H1 (cell line): ENCODE measurements at regions not wholly inside any gene's neighbourhood (a gene's known extent, or its start where the extent isn't known, plus 50 kb on each side); places are given as distances from the start of the nearest gene placed in this dataset.

Experiments
- CTCF ChIA-PET: fragments of 300-600 bp; sonication (Branson Sonifier 250); formaldehyde crosslinking; loops from one replicate; lab custom pipeline; 2021; ENCODE audit not compliant: partially characterized antibody; lab: Charles Lee
- POLR2A ChIA-PET: fragments of 300-600 bp; sonication (Branson Sonifier 250); formaldehyde crosslinking; loops from one replicate; lab custom pipeline; 2021; ENCODE audit warnings: inconsistent platforms; ENCODE audit not compliant: partially characterized antibody; lab: Charles Lee
- DNase-seq, 2 experiments: peaks; one replicate each; pipeline versions ENCODE4 v3.0.0 to v3.0.0-alpha.2; 2010 to 2022; ENCODE audit warnings: low spot score in 2 of 2, low read depth in 1 of 2, mixed read lengths in 1 of 2
- FAIRE-seq: peaks from 2 replicates; lab custom pipeline; 2011; peaks lifted over from hg19 to GRCh38; lab: Jason Lieb, UNC
- H2AFZ ChIP-seq: 2 replicates; pipeline ENCODE4 v1.8.1; 2012; ENCODE audit warnings: low read length, inconsistent platforms
- H2AK5ac ChIP-seq: 2 replicates; pipeline ENCODE4 v1.6.1; 2013; ENCODE audit warnings: low read depth, low read length
- H2BK120ac ChIP-seq: replicated peaks from 2 replicates; pipeline ENCODE3; 2013; ENCODE audit warnings: low read depth, low read length, inconsistent platforms
- H2BK12ac ChIP-seq: 2 replicates; pipeline ENCODE4 v1.6.1; 2013; ENCODE audit warnings: low read depth, low read length
- H2BK15ac ChIP-seq: 2 replicates; pipeline ENCODE4 v1.6.1; 2013; ENCODE audit warnings: low read length
- H2BK20ac ChIP-seq: 2 replicates; pipeline ENCODE4 v1.6.1; 2013; ENCODE audit warnings: low read length
- H2BK5ac ChIP-seq: 2 replicates; pipeline ENCODE4 v1.6.1; 2013; ENCODE audit warnings: low read depth, low read length
- H3K14ac ChIP-seq: 2 replicates; pipeline ENCODE4 v1.6.1; 2013; ENCODE audit warnings: inconsistent platforms; ENCODE audit not compliant: insufficient read length
- H3K18ac ChIP-seq: 2 replicates; pipeline ENCODE4 v1.6.1; 2013; ENCODE audit warnings: low read length; ENCODE audit errors: extremely low read depth
- H3K23ac ChIP-seq: 2 replicates; pipeline ENCODE4 v1.6.1; 2013; ENCODE audit warnings: inconsistent platforms; ENCODE audit not compliant: insufficient read length
- H3K23me2 ChIP-seq: 2 replicates; pipeline ENCODE4 v1.6.1; 2013; ENCODE audit warnings: low read depth, low read length
- H3K27ac ChIP-seq: 2 replicates; pipeline ENCODE4 v1.6.1; 2011; ENCODE audit warnings: low read depth, low read length, inconsistent platforms
- H3K27me3 ChIP-seq, 4 experiments: replicated peaks in 1 of 4; 1 replicate in 1 of 4; 2 replicates in 3 of 4; pipeline versions ENCODE4 v1.6.1 to v1.8.1; 2011 to 2013; ENCODE audit warnings: low read length in 3 of 4, mild to moderate bottlenecking in 3 of 4, inconsistent platforms in 2 of 4, mixed read lengths in 2 of 4, moderate library complexity in 1 of 4; ENCODE audit not compliant: control insufficient read depth in 3 of 4, insufficient read depth in 3 of 4; ENCODE audit errors: extremely low read depth in 1 of 4
- H3K36me3 ChIP-seq, 4 experiments: 2 replicates each; pipeline versions ENCODE4 v1.6.1 to v1.8.1; 2011 to 2013; ENCODE audit warnings: mild to moderate bottlenecking in 4 of 4, low read length in 3 of 4, moderate library complexity in 2 of 4, control low read depth in 1 of 4, inconsistent platforms in 1 of 4; ENCODE audit not compliant: insufficient read depth in 4 of 4, control insufficient read depth in 2 of 4
- H3K4ac ChIP-seq: replicated peaks from 2 replicates; pipeline ENCODE3; 2013; ENCODE audit warnings: low read length, low read depth, mixed read lengths, inconsistent platforms; ENCODE audit not compliant: insufficient read length
- H3K4me1 ChIP-seq, 4 experiments: replicated peaks in 1 of 4; 1 replicate in 1 of 4; 2 replicates in 3 of 4; pipeline versions ENCODE4 v1.6.1 to v1.8.1; 2011 to 2013; ENCODE audit warnings: low read length in 3 of 4, inconsistent platforms in 2 of 4, mixed read lengths in 1 of 4; ENCODE audit not compliant: insufficient read depth in 4 of 4, control insufficient read depth in 3 of 4
- H3K4me2 ChIP-seq, 2 experiments: 2 replicates each; pipeline versions ENCODE4 v1.6.1 to v1.8.1; 2011 to 2013; ENCODE audit warnings: low read depth in 2 of 2, low read length in 2 of 2, control low read depth in 1 of 2, inconsistent platforms in 1 of 2, mild to moderate bottlenecking in 1 of 2; ENCODE audit not compliant: insufficient read depth in 1 of 2
- H3K4me3 ChIP-seq, 4 experiments: fragments of 200-600, 300-600 bp in 1 of 4; sonication (generic), shearing (Covaris generic), sonication (Bioruptor Twin) in 1 of 4; 2 replicates each; pipeline versions ENCODE4 v1.5.1 to v1.8.1; 2011 to 2016; ENCODE audit warnings: low read length in 4 of 4, low read depth in 3 of 4, control low read depth in 2 of 4, inconsistent platforms in 2 of 4, mild to moderate bottlenecking in 2 of 4, mixed read lengths in 1 of 4, moderate library complexity in 1 of 4; ENCODE audit not compliant: insufficient read depth in 2 of 4; ENCODE audit errors: extremely low read depth in 1 of 4
- H3K56ac ChIP-seq: replicated peaks from 2 replicates; pipeline ENCODE3; 2013; ENCODE audit warnings: low read depth, mild to moderate bottlenecking, mixed read lengths, low read length, inconsistent platforms; ENCODE audit not compliant: insufficient read length
- H3K79me1 ChIP-seq: 2 replicates; pipeline ENCODE4 v1.6.1; 2013; ENCODE audit warnings: low read depth, low read length, control low read depth
- H3K79me2 ChIP-seq, 2 experiments: 2 replicates each; pipeline versions ENCODE4 v1.6.1 to v1.8.1; 2012 to 2013; ENCODE audit warnings: low read length in 2 of 2, mild to moderate bottlenecking in 2 of 2, inconsistent platforms in 1 of 2; ENCODE audit not compliant: insufficient read depth in 2 of 2, control insufficient read depth in 1 of 2
- H3K9ac ChIP-seq, 4 experiments: replicated peaks in 1 of 4; 1 replicate in 1 of 4; 2 replicates in 3 of 4; pipeline versions ENCODE4 v1.6.1 to v1.8.1; 2011 to 2013; ENCODE audit warnings: low read depth in 3 of 4, low read length in 3 of 4, control low read depth in 2 of 4, mild to moderate bottlenecking in 2 of 4, moderate library complexity in 2 of 4, inconsistent platforms in 1 of 4; ENCODE audit errors: extremely low read depth in 1 of 4
- H3K9me3 ChIP-seq, 2 experiments: 2 replicates each; pipeline versions ENCODE4 v1.6.1 to v1.8.1; 2012 to 2013; ENCODE audit warnings: mild to moderate bottlenecking in 2 of 2, moderate library complexity in 2 of 2, control low read depth in 1 of 2, inconsistent platforms in 1 of 2, low read depth in 1 of 2, low read length in 1 of 2, mixed read lengths in 1 of 2; ENCODE audit not compliant: insufficient read depth in 2 of 2
- H4K20me1 ChIP-seq, 2 experiments: replicated peaks in 1 of 2; 2 replicates each; pipeline versions ENCODE3 to v1.8.1; 2011 to 2013; ENCODE audit warnings: inconsistent platforms in 2 of 2, low read length in 2 of 2, mild to moderate bottlenecking in 1 of 2; ENCODE audit not compliant: insufficient read depth in 2 of 2, control insufficient read depth in 1 of 2
- H4K5ac ChIP-seq: 2 replicates; pipeline ENCODE4 v1.6.1; 2013; ENCODE audit warnings: low read length, low read depth, mixed read lengths, inconsistent platforms; ENCODE audit not compliant: insufficient read length
- H4K8ac ChIP-seq: 2 replicates; pipeline ENCODE4 v1.8.0; 2013; ENCODE audit warnings: mild to moderate bottlenecking, moderate library complexity, low read length, inconsistent platforms; ENCODE audit not compliant: insufficient read depth; ENCODE audit errors: extremely low read depth
- H4K91ac ChIP-seq: replicated peaks from 2 replicates; pipeline ENCODE3; 2013; ENCODE audit warnings: low read length, mixed read lengths, inconsistent platforms; ENCODE audit not compliant: insufficient read length
- CREB1 ChIP-seq: IDR thresholded peaks from 2 replicates; pipeline ENCODE4 v1.6.1; 2012; ENCODE audit warnings: inconsistent platforms
- HDAC2 ChIP-seq, 2 experiments: fragments of 300-600 bp in 1 of 2; sonication (generic) in 1 of 2; IDR thresholded peaks; 2 replicates each; pipeline ENCODE4 v1.6.1; 2011 to 2012; ENCODE audit warnings: low read depth in 2 of 2, low read length in 2 of 2, mild to moderate bottlenecking in 2 of 2, moderate library complexity in 2 of 2, borderline replicate concordance in 1 of 2, inconsistent platforms in 1 of 2
- WGBS, 2 experiments: shearing (Covaris generic) in 1 of 2; methylation state at CpG; one replicate each; pipeline versions ENCODE4 v1.1.6 to v1.1.7; 2013 to 2015; ENCODE audit warnings: low lambda C conversion rate in 2 of 2, mixed read lengths in 2 of 2, inconsistent platforms in 1 of 2, low coverage in 1 of 2, missing lambda C conversion rate in 1 of 2; ENCODE audit not compliant: insufficient replicate concordance in 2 of 2, insufficient coverage in 1 of 2, insufficient read length in 1 of 2; ENCODE audit errors: extremely low coverage in 1 of 2, missing lambda C conversion rate in 1 of 2; 5-methylcytosine and 5-hydroxymethylcytosine counted together

DNA sequence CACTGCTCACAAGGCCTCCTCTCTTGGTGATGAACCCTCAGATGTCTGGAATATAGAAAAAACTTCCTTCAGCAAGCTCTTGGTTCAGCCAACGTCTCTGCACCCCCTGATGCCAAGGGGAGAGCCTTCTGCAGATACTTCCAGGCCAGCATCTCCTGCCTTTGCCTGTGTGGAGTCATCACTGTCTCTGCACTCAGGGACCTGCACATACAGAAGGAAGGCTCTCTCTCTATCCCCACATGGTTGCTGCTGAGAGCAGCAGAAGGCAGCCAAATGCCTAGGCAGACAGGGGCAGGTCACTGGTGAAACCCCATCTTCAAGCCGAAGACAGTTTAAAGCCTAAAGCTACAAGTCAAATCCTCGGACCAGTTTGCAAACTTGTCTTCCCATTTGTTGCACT, 137.6 kb downstream of the WDR11 start:
- Histone ChIP-seq H3K4ac (no peak overlapping the region), H2BK5ac (no peak overlapping the region), H3K79me1 (no peaks in the 10 kb centered on the region), H2AFZ (no peak overlapping the region), H3K4me1 (no peaks in the 10 kb centered on the region), H4K5ac (no peak overlapping the region), H2BK15ac (no peak overlapping the region), H3K9me3 (peaks cover 10 to 11% of the 10 kb centered on the region in 2 experiments; a peak in 3 of 4 replicates), H3K36me3 (no peaks in the 10 kb centered on the region), H3K27me3 (0 out of 7 replicates have a peak, but pooled peaks cover 0 to 2% (median 0%) of the 10 kb centered on the region in 4 experiments), H3K18ac (no peak overlapping the region), H4K91ac (no peak overlapping the region), H3K14ac (no peak overlapping the region), H4K8ac (no peak overlapping the region), H3K9ac (no peak overlapping the region), H2AK5ac (no peak overlapping the region), H4K20me1 (no peaks in the 10 kb centered on the region), H2BK12ac (no peak overlapping the region), H3K4me2 (no peak overlapping the region), H2BK20ac (no peak overlapping the region), H3K23me2 (no peaks in the 10 kb centered on the region), H3K79me2 (no peaks in the 10 kb centered on the region), H2BK120ac (no peak overlapping the region), H3K56ac (no peak overlapping the region), H3K23ac (no peak overlapping the region), H3K4me3 (no peak overlapping the region), H3K27ac (no peak overlapping the region)
- TF ChIP-seq CREB1 (no peak), HDAC2 (IDR thresholded peaks at IDR 0.05; ENCODE audit: borderline replicate concordance in 1 of 2, low read depth in 2 of 2, low read length in 2 of 2) (no peak)
- no peak for DNase-seq
- ChIA-PET POLR2A (interaction anchor here (1.3 kb wide), 1 partner anchor 9 kb away, joined by 4 read pairs; no protein-coding TSS in a partner anchor), CTCF (no interaction called here)
- FAIRE-seq, result no peak
- WGBS, 2 experiments, result 81% methylated on average over 3 of the region's 3 CpGs; no CpG with 5 or more reads in 1 of the 2 experiments
